ENCODE measurements at regions not wholly inside any gene's neighbourhood (a gene's known extent, or its start where the extent isn't known, plus 50 kb on each side); places are given as distances from the start of the nearest gene placed in this dataset.

DNA sequence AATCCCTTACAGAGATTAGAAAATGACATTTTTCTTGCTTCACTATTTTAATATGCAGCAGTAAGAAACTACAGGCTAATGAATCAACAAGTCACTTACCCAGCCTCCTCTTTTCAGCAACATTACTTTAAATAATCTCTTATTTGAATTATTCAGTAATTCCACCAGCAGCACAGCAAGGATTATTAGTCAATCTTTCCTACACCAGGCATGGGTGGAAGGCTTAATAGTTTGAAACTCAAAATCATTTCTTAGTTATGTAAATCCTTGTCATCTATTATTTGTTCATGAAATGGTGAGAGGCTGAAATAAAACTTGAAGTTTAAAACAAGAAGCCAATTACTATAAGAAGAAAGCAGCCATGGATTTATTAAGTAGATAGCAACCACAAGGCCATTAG lies 530.5 kb downstream of the KCNA4 start:
- ChIA-PET POLR2A (no interaction called here), CTCF (no interaction called here)
- no peak overlapping the region for H2AFZ ChIP-seq (ENCODE audit: insufficient read depth, low read depth, low read length, poor library complexity, severe bottlenecking)
- H3K27ac ChIP-seq (ENCODE audit: low read length in 2 of 2), result no peak overlapping the region
- no peak for TF ChIP-seq EZH2 (IDR thresholded peaks at IDR 0.05; ENCODE audit: borderline replicate concordance, insufficient read depth, low read depth, low read length, poor library complexity, severe bottlenecking)
- TF ChIP-seq, protein P1, sequence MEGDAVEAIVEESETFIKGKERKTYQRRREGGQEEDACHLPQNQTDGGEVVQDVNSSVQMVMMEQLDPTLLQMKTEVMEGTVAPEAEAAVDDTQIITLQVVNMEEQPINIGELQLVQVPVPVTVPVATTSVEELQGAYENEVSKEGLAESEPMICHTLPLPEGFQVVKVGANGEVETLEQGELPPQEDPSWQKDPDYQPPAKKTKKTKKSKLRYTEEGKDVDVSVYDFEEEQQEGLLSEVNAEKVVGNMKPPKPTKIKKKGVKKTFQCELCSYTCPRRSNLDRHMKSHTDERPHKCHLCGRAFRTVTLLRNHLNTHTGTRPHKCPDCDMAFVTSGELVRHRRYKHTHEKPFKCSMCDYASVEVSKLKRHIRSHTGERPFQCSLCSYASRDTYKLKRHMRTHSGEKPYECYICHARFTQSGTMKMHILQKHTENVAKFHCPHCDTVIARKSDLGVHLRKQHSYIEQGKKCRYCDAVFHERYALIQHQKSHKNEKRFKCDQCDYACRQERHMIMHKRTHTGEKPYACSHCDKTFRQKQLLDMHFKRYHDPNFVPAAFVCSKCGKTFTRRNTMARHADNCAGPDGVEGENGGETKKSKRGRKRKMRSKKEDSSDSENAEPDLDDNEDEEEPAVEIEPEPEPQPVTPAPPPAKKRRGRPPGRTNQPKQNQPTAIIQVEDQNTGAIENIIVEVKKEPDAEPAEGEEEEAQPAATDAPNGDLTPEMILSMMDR (IDR thresholded peaks at IDR 0.05), result no peak
- H3K4me2 ChIP-seq (replicated peaks; ENCODE audit: low read depth, low read length, poor library complexity, severe bottlenecking), result no peak overlapping the region
- H3K9ac ChIP-seq (ENCODE audit: low read length), result no peak overlapping the region
- H3K27me3 Mint-ChIP-seq, result no peaks in the 10 kb centered on the region
- no peaks in the 10 kb centered on the region for H3K9me3 ChIP-seq (ENCODE audit: control extremely low read depth in 1 of 3, control insufficient read depth in 2 of 3, insufficient read depth in 1 of 3, low read length in 2 of 3)
- no peak overlapping the region for H3K27ac Mint-ChIP-seq
- H3K79me2 ChIP-seq (ENCODE audit: control insufficient read depth, insufficient read depth, low read length), result no peaks in the 10 kb centered on the region
- H3K4me3 ChIP-seq (ENCODE audit: control extremely low read depth in 1 of 5, extremely low read depth in 1 of 5, insufficient read depth in 1 of 5, low read depth in 2 of 5, low read length in 4 of 5), result no peak overlapping the region
- no peaks in the 10 kb centered on the region for H3K4me1 ChIP-seq (ENCODE audit: control insufficient read depth in 2 of 2, insufficient read depth in 2 of 2, low read length in 2 of 2)
- DNase-seq (no peak), ATAC-seq (ENCODE audit: low read depth) (no peak)
- no peak overlapping the region for H3K4me3 Mint-ChIP-seq
- H3K36me3 ChIP-seq (replicated peaks in 1 of 2; ENCODE audit: control extremely low read depth in 1 of 2, control insufficient read depth in 1 of 2, extremely low read depth in 1 of 2, insufficient read depth in 2 of 2, low read length in 1 of 2), result no peaks in the 10 kb centered on the region
- no peaks in the 10 kb centered on the region for H3K4me1 Mint-ChIP-seq
- no peaks in the 10 kb centered on the region for H4K20me1 ChIP-seq (ENCODE audit: control insufficient read depth, insufficient read depth, low read length, poor library complexity, severe bottlenecking)
- intact Hi-C loops (cut with micrococcal nuclease), result no loop called here
- H3K9me3 Mint-ChIP-seq (ENCODE audit: insufficient read depth), result no peaks in the 10 kb centered on the region
- no peaks in the 10 kb centered on the region for H3K27me3 ChIP-seq (replicated peaks in 1 of 4; ENCODE audit: control extremely low read depth in 1 of 4, control insufficient read depth in 3 of 4, insufficient read depth in 4 of 4, low read length in 3 of 4)

DNA sequence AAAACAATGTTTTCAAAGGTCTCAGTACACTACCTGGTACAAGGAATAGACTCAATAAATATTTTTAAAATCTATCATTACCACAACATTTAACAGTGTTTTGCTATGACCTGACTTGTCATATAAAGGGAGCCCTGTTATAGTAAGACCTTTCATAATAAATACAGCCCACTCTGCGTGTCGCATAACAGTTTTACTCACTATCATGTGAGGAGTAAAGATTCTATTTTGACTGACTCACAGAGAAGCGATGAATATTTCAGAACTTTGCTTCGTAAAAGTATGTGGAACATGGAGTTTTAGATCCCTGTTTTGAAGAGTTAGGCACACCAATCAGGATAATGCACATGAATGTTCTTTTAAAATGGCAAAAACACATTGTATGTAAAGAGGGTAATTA lies 531.2 kb downstream of the KCNA4 start:
- intact Hi-C loops (cut with micrococcal nuclease), result no loop called here
- ChIA-PET POLR2A (no interaction called here), CTCF (no interaction called here)
- Mint-ChIP-seq H3K9me3 (ENCODE audit: insufficient read depth) (no peaks in the 10 kb centered on the region), H3K27ac (no peak overlapping the region), H3K4me1 (no peaks in the 10 kb centered on the region), H3K4me3 (no peak overlapping the region), H3K27me3 (no peaks in the 10 kb centered on the region)
- H3K4me1 ChIP-seq (ENCODE audit: control insufficient read depth in 2 of 2, insufficient read depth in 2 of 2, low read length in 2 of 2), result no peaks in the 10 kb centered on the region
- H3K4me2 ChIP-seq (replicated peaks; ENCODE audit: low read depth, low read length, poor library complexity, severe bottlenecking), result no peak overlapping the region
- no peak overlapping the region for H3K9ac ChIP-seq (ENCODE audit: low read length)
- DNase-seq, result no peak
- no peaks in the 10 kb centered on the region for H3K27me3 ChIP-seq (replicated peaks in 1 of 4; ENCODE audit: control extremely low read depth in 1 of 4, control insufficient read depth in 3 of 4, insufficient read depth in 4 of 4, low read length in 3 of 4)
- H3K4me3 ChIP-seq (ENCODE audit: control extremely low read depth in 1 of 5, extremely low read depth in 1 of 5, insufficient read depth in 1 of 5, low read depth in 2 of 5, low read length in 4 of 5), result no peak overlapping the region
- no CpG with 5 or more reads among the region's 4 CpGs for WGBS (ENCODE audit: insufficient coverage)
- H3K79me2 ChIP-seq (ENCODE audit: control insufficient read depth, insufficient read depth, low read length), result no peaks in the 10 kb centered on the region
- ATAC-seq (ENCODE audit: low read depth), result no peak
- H3K36me3 ChIP-seq (replicated peaks in 1 of 2; ENCODE audit: control extremely low read depth in 1 of 2, control insufficient read depth in 1 of 2, extremely low read depth in 1 of 2, insufficient read depth in 2 of 2, low read length in 1 of 2), result no peaks in the 10 kb centered on the region
- no peaks in the 10 kb centered on the region for H4K20me1 ChIP-seq (ENCODE audit: control insufficient read depth, insufficient read depth, low read length, poor library complexity, severe bottlenecking)
- H3K9me3 ChIP-seq (ENCODE audit: control extremely low read depth in 1 of 3, control insufficient read depth in 2 of 3, insufficient read depth in 1 of 3, low read length in 2 of 3), result no peaks in the 10 kb centered on the region
- no peak overlapping the region for H3K27ac ChIP-seq (ENCODE audit: low read length in 2 of 2)
- no peak overlapping the region for H2AFZ ChIP-seq (ENCODE audit: insufficient read depth, low read depth, low read length, poor library complexity, severe bottlenecking)
- no peak for TF ChIP-seq EZH2 (IDR thresholded peaks at IDR 0.05; ENCODE audit: borderline replicate concordance, insufficient read depth, low read depth, low read length, poor library complexity, severe bottlenecking)
- TF ChIP-seq, protein P1 (IDR thresholded peaks at IDR 0.05), result no peak

Data from B cell (primary cell).